Epidermal melanocyte (primary cell): ENCODE measurements at regions not wholly inside any gene's neighbourhood (a gene's known extent, or its start where the extent isn't known, plus 50 kb on each side); places are given as distances from the start of the nearest gene placed in this dataset.
"Not testable (repeated sequence)": the region's sequence is repeated elsewhere in the genome, so short reads cannot be mapped to it uniquely, and the experiment has no call there.

ENCODE experiments used
- DNase-seq: peaks from one replicate; pipeline ENCODE4 v3.0.0; 2011; ENCODE audit warnings: low spot score; ENCODE audit not compliant: insufficient read length

GRCh38 chr20:12786276-12786675, 222.5 kb upstream of the SPTLC3 start:
- no peak for DNase-seq

GRCh38 chr20:12788632-12789299, 220.0 kb upstream of the SPTLC3 start:
- DNase-seq = no peak

GRCh38 chr20:12790859-12791258, 217.9 kb upstream of the SPTLC3 start:
- no peak for DNase-seq

- no peak for DNase-seq
These were observed 210.5 kb upstream of the SPTLC3 start for GRCh38 chr20:12798286-12798685.

GRCh38 chr20:12808006-12808567, 200.7 kb upstream of the SPTLC3 start:
- no peak for DNase-seq

- DNase-seq = no peak
These were observed 193.5 kb upstream of the SPTLC3 start for GRCh38 chr20:12815231-12815768.

- DNase-seq = no peak
These were observed 192.9 kb upstream of the SPTLC3 start for GRCh38 chr20:12815778-12816408.

- no peak for DNase-seq
These were observed 187.5 kb upstream of the SPTLC3 start for GRCh38 chr20:12821249-12821648.

- DNase-seq = no peak
These were observed 185.0 kb upstream of the SPTLC3 start for GRCh38 chr20:12823734-12824133.

- DNase-seq = no peak
These were observed 184.2 kb upstream of the SPTLC3 start for GRCh38 chr20:12824328-12825225.

GRCh38 chr20:12825226-12825595, 183.6 kb upstream of the SPTLC3 start:
- no peak for DNase-seq

GRCh38 chr20:12827816-12828385, 180.9 kb upstream of the SPTLC3 start:
- DNase-seq = no peak

GRCh38 chr20:12829170-12829569, 179.6 kb upstream of the SPTLC3 start:
- DNase-seq = no peak

GRCh38 chr20:12833861-12834260, 174.9 kb upstream of the SPTLC3 start:
- DNase-seq = no peak

GRCh38 chr20:12835999-12836398, 172.8 kb upstream of the SPTLC3 start:
- DNase-seq = no peak

- DNase-seq = no peak
These were observed 171.1 kb upstream of the SPTLC3 start for GRCh38 chr20:12837646-12838045.

GRCh38 chr20:12838261-12838866, 170.4 kb upstream of the SPTLC3 start:
- no peak for DNase-seq

GRCh38 chr20:12847872-12848271, 160.9 kb upstream of the SPTLC3 start:
- peak; percentile 21 for DNase-seq

GRCh38 chr20:12849225-12849910, 159.4 kb upstream of the SPTLC3 start:
- no peak for DNase-seq

- DNase-seq = not testable (repeated sequence)
These were observed 151.1 kb upstream of the SPTLC3 start for GRCh38 chr20:12857643-12858042.
